Esophagus squamous epithelium (tissue), 4 donors: ENCODE measurements at regions not wholly inside any gene's neighbourhood (a gene's known extent, or its start where the extent isn't known, plus 50 kb on each side); places are given as distances from the start of the nearest gene placed in this dataset.

ENCODE experiments used
- POLR2A ChIP-seq, 4 donors: fragments of 450-650 bp; IDR thresholded peaks; one replicate each; pipeline ENCODE4 v1.6.1; 2017; ENCODE audit warnings: antibody characterized with exemption in 4 of 4, mild to moderate bottlenecking in 4 of 4, moderate library complexity in 3 of 4
- TF ChIP-seq, protein P1 (sequence below), 6 experiments: fragments of 450-650 bp in 4 of 6; fragments of 200-600 bp in 2 of 6; sonication (generic) in 2 of 6; IDR thresholded peaks; one replicate each; pipeline ENCODE4 v1.5.1; 2016 to 2019; ENCODE audit warnings: antibody characterized with exemption in 6 of 6, mild to moderate bottlenecking in 4 of 6, moderate library complexity in 4 of 6

DNA sequence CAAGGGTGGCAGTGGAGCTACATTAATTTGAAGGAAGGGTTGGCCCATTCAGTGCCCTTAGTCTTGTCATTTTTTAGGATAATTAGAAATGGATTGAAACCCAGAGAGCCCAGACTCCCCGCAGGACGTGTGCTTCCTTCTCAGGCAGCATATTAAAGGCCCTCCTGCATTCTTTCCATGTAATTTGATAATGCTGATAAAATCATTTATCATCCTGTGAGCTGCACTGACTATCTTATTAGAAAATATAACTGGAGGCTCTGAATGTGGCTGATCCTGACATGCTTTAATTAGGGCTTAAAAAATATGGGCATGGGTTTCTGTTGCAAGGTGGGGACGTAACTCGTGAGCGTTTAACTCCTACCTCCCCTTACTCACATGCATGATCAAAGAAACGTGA, 148.1 kb downstream of the ACKR3 start:
- TF ChIP-seq, protein P1, sequence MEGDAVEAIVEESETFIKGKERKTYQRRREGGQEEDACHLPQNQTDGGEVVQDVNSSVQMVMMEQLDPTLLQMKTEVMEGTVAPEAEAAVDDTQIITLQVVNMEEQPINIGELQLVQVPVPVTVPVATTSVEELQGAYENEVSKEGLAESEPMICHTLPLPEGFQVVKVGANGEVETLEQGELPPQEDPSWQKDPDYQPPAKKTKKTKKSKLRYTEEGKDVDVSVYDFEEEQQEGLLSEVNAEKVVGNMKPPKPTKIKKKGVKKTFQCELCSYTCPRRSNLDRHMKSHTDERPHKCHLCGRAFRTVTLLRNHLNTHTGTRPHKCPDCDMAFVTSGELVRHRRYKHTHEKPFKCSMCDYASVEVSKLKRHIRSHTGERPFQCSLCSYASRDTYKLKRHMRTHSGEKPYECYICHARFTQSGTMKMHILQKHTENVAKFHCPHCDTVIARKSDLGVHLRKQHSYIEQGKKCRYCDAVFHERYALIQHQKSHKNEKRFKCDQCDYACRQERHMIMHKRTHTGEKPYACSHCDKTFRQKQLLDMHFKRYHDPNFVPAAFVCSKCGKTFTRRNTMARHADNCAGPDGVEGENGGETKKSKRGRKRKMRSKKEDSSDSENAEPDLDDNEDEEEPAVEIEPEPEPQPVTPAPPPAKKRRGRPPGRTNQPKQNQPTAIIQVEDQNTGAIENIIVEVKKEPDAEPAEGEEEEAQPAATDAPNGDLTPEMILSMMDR (IDR thresholded peaks at IDR 0.05) = no peak
- no peak for TF ChIP-seq POLR2A (IDR thresholded peaks at IDR 0.05)
